GM21447 (cell line): ENCODE measurements at regions not wholly inside any gene's neighbourhood (a gene's known extent, or its start where the extent isn't known, plus 50 kb on each side); places are given as distances from the start of the nearest gene placed in this dataset.

Experiments used
- ATAC-seq: cut with Tn5 transposase; IDR thresholded peaks from one replicate; pipeline ENCODE4 v1.9.1; 2021; ENCODE audit not compliant: unreplicated experiment

DNA sequence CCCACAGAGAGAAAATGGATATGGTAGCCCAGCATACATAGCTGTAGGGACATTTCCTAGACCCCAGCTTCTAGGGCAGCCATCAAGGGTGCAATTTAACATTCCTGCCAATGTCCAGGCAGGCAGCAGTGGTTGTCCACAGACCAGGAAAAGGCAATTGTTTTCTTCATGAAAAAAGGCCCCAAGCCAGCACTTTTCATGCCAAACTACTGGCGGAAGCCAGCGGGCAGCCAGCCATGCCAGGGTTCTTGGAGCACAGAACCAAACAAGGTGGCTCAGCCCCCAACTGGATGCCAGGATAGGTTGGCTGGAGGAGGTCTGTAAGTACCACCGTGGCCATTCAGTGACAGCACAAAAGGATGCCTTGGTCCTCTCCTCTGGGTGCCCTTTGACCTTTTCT lies 94.6 kb downstream of the BANF2 start:
- no peak for ATAC-seq

DNA sequence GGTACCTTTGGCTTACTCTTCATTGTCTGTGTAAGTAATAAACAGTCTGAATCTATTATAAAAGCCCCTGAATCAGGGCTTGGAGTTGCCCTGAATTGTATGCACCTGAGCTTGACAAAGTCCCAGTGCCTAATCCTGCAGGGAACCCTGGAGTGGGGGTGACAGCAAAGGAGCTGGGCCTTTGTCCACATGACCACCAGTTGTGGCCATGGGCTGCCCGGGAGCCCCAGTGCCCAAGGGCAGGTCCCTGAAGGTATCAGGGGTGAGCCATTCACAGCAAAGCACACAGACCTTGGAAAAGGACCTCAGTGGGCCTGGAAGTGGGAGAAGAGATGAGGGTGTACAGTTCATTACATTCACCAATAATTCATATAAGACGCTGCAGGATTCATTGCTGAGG lies 94.2 kb downstream of the BANF2 start:
- ATAC-seq = no peak

DNA sequence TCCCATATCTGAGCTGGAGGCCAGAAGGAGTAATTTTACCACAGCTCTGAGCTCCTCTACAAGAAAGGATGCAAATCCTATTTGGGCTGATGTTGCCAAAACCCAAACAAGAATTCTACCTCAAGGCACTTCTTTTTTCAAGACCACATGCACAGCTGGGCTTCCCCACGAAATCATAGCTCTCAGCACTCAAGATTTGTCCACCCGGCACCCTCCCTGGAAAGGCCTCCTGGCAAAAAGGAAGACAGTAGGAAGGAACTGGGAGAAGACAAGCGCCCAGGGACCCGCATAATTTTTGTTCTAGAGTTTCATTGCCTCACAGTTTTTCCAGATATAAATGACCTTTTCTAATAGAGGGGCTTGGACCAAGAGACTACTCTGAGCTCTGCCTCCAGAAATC lies 90.5 kb downstream of the BANF2 start:
- ATAC-seq = no peak

DNA sequence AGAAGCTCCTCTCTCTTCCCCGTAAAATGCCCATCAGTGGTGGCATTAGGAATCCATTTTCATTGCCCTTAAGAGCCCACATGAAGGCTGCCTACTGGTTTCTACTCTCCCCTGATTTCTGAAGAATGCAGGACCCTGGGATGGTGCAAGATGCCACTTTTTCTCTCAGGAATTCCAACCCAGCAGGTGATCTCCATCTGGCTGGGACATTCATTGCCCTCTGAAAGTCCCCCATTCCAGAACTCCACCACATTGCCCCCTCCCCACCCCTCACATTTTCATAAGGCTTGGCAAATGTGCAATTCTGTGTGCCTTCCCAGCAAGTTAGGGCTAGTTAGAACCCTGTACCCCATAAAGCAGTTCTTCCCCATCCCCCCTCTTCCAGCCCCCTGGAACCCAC lies 88.0 kb downstream of the BANF2 start:
- no peak for ATAC-seq

DNA sequence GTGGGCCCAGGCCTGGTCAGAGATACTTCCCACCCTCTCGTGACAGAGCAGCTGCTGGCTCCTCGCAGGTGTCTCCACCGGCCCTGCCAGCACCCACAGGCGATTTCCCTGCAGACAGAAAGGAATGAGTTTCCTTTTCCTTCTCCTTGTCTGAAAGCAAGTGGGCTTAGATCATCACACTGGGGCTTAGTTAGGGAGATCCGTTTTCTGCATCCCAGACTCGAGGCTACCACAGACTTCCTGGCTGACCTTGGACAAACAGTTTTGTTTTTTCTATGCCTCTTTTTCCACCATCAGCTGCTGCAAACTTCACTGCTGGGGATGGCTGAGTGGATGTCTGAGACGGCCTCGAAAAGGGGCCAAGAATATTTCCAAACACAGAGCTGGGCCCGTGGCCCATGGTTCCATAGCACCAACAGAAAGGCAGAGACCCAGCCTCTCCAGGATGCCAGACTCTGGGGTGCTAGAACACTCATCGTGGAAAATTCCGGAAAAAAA lies 86.5 kb downstream of the BANF2 start:
- ATAC-seq = no peak
